ENCODE measurements at regions not wholly inside any gene's neighbourhood (a gene's known extent, or its start where the extent isn't known, plus 50 kb on each side); places are given as distances from the start of the nearest gene placed in this dataset.

- ChIA-PET POLR2A (no interaction called here), CTCF (interaction anchor here (0.6 kb wide), 1 partner anchor 54 kb away, joined by 3 read pairs; no protein-coding TSS in a partner anchor)
- Histone ChIP-seq H3K27ac (ENCODE audit: extremely low read depth, low read depth, low read length) (no peak overlapping the region), H3K4me3 (ENCODE audit: low read depth, low read length) (no peak overlapping the region), H3K9me3 (ENCODE audit: control insufficient read depth, insufficient read depth, low read depth, low read length) (no peaks in the 10 kb centered on the region), H3K4me1 (ENCODE audit: control insufficient read depth, insufficient read depth, low read length) (no peaks in the 10 kb centered on the region), H3K36me3 (ENCODE audit: control insufficient read depth in 2 of 2, insufficient read depth in 1 of 2, low read length in 2 of 2) (no peaks in the 10 kb centered on the region)
- TF ChIP-seq KLF7 (tag by site-specific recombination; IDR thresholded peaks at IDR 0.05; ENCODE audit: borderline replicate concordance) (no peak), ZNF146 (tag by site-specific recombination; IDR thresholded peaks at IDR 0.05) (no peak), ZNF639 (tag by site-specific recombination; IDR thresholded peaks at IDR 0.05) (no peak), FEZF1 (tag by site-specific recombination; IDR thresholded peaks at IDR 0.05) (no peak), ZNF248 (tag by site-specific recombination; IDR thresholded peaks at IDR 0.05) (no peak), ZNF580 (tag by site-specific recombination; IDR thresholded peaks at IDR 0.05) (no peak)
Measured at GRCh38 chr2:19059076-19059475, 299.3 kb downstream of the OSR1 start.

GRCh38 chr2:19051203-19051831 lies 307.1 kb downstream of the OSR1 start:
- TF ChIP-seq ZSCAN4 (tag by site-specific recombination; IDR thresholded peaks at IDR 0.05) = no peak
- no peak for TF ChIP-seq PRDM4 (tag by site-specific recombination; IDR thresholded peaks at IDR 0.05)
- no peak for TF ChIP-seq ZNF580 (tag by site-specific recombination; IDR thresholded peaks at IDR 0.05)
- TF ChIP-seq WT1 (tag by site-specific recombination; IDR thresholded peaks at IDR 0.05) = no peak
- TF ChIP-seq ZNF639 (tag by site-specific recombination; IDR thresholded peaks at IDR 0.05) = no peak
- TF ChIP-seq ZNF184 (tag by site-specific recombination; IDR thresholded peaks at IDR 0.05) = no peak
- TF ChIP-seq ZNF596 (tag by site-specific recombination; IDR thresholded peaks at IDR 0.05) = no peak
- H3K27ac ChIP-seq (ENCODE audit: extremely low read depth, low read depth, low read length) = no peak overlapping the region
- CTCF ChIA-PET = interaction anchor here (0.9 kb wide), 1 partner anchor 11 kb away, joined by 3 read pairs; no protein-coding TSS in a partner anchor
- no peaks in the 10 kb centered on the region for H3K9me3 ChIP-seq (ENCODE audit: control insufficient read depth, insufficient read depth, low read depth, low read length)
- H3K4me3 ChIP-seq (ENCODE audit: low read depth, low read length) = no peak overlapping the region
- no peaks in the 10 kb centered on the region for H3K36me3 ChIP-seq (ENCODE audit: control insufficient read depth in 2 of 2, insufficient read depth in 1 of 2, low read length in 2 of 2)
- peaks cover 2% of the 10 kb centered on the region; the same call in 1 of the 2 replicates for H3K4me1 ChIP-seq (ENCODE audit: control insufficient read depth, insufficient read depth, low read length)
- POLR2A ChIA-PET = no interaction called here

- Histone ChIP-seq H3K27ac (ENCODE audit: extremely low read depth, low read depth, low read length) (no peak overlapping the region), H3K36me3 (ENCODE audit: control insufficient read depth in 2 of 2, insufficient read depth in 1 of 2, low read length in 2 of 2) (no peaks in the 10 kb centered on the region), H3K4me1 (ENCODE audit: control insufficient read depth, insufficient read depth, low read length) (peaks cover 2% of the 10 kb centered on the region; the same call in 1 of the 2 replicates), H3K4me3 (ENCODE audit: low read depth, low read length) (no peak overlapping the region), H3K9me3 (ENCODE audit: control insufficient read depth, insufficient read depth, low read depth, low read length) (no peaks in the 10 kb centered on the region)
- CTCF ChIA-PET = no interaction called here
- POLR2A ChIA-PET = no interaction called here
- TF ChIP-seq ZNF670 (tag by site-specific recombination; IDR thresholded peaks at IDR 0.05; ENCODE audit: low read depth) (no peak), ZNF830 (tag by site-specific recombination; IDR thresholded peaks at IDR 0.05; ENCODE audit: low read depth) (no peak), ZNF768 (tag by site-specific recombination; IDR thresholded peaks at IDR 0.05) (no peak), ZNF837 (tag by site-specific recombination; IDR thresholded peaks at IDR 0.05) (no peak), ATF2 (tag by site-specific recombination; IDR thresholded peaks at IDR 0.05; ENCODE audit: low read depth) (no peak), ZSCAN5A (tag by site-specific recombination; IDR thresholded peaks at IDR 0.05) (no peak), ZIC2 (tag by site-specific recombination; IDR thresholded peaks at IDR 0.05) (no peak)
Measured at GRCh38 chr2:19050354-19050753, 308.1 kb downstream of the OSR1 start.

All from HEK293 (cell line).